DMS79 treated with DMSO at 0.1 percent for 48 hours (cell line): ENCODE measurements at regions not wholly inside any gene's neighbourhood (a gene's known extent, or its start where the extent isn't known, plus 50 kb on each side); places are given as distances from the start of the nearest gene placed in this dataset.

Source experiments
- DNase-seq: peaks from one replicate; lab custom pipeline; 2025; lab: John Stamatoyannopoulos, UW

GRCh38 chr4:25528391-25528790 lies 127.3 kb upstream of the SLC34A2 start:
- no peak for DNase-seq

DNA sequence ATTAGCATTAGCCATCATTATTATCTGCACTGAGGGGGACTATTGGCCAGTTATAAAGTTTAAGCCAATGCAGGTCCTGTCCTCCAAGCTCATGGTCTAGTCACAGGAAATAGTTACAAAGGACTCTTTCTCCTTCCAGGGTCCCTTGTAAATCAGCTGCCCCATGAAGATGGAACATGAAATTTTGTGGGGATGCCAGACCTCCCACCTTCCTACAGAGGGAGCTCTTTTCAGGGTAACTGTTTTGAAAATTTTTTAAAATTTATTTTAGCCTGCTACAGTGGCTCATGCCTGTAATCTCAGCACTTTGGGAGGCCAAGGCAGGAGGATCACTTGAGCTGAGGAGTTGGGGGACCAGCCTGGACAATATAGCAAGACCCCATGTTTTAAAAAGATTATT lies 124.4 kb upstream of the SLC34A2 start:
- no peak for DNase-seq

GRCh38 chr4:25532591-25532990 lies 123.1 kb upstream of the SLC34A2 start:
- DNase-seq = no peak

DNA sequence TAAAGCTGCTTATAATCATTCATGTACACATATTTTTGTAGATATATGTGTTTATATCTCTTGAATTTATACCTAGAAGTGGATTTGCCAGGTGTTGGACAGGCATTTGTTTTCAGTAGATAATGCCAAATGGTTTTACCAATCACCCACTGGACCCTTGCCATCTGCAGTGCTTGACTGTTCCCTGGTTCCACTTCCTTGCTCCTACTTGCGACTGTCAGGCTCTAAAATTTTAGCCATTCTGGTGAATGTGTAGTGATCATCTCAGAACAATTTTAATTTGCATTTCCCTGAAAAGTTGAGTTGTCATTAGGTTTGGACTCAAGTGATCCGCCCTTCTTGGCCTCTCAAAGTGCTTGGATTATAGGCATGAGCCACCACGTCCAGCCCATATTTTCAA lies 122.4 kb upstream of the SLC34A2 start:
- DNase-seq = no peak

DNA sequence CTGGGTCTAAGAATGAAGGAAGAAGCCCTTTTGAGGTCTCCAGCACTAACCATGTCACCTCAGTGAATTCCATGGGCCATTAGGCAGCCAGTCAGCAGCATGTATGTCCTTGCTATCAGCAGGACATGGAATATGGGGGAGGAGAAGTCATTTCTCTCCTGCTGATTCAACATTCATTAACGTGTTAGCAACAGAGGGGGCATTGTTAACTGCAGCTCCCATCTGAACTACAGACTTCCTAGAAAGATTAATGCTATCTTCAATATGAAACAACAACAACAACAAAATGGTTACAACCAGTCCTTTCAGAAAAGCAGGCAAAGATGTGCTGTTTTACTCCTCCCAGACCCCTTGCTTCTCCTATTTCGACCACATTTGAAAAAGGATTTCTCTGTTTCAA lies 120.4 kb upstream of the SLC34A2 start:
- no peak for DNase-seq

GRCh38 chr4:25535701-25536473 lies 119.8 kb upstream of the SLC34A2 start:
- DNase-seq = peak; percentile 65

DNA sequence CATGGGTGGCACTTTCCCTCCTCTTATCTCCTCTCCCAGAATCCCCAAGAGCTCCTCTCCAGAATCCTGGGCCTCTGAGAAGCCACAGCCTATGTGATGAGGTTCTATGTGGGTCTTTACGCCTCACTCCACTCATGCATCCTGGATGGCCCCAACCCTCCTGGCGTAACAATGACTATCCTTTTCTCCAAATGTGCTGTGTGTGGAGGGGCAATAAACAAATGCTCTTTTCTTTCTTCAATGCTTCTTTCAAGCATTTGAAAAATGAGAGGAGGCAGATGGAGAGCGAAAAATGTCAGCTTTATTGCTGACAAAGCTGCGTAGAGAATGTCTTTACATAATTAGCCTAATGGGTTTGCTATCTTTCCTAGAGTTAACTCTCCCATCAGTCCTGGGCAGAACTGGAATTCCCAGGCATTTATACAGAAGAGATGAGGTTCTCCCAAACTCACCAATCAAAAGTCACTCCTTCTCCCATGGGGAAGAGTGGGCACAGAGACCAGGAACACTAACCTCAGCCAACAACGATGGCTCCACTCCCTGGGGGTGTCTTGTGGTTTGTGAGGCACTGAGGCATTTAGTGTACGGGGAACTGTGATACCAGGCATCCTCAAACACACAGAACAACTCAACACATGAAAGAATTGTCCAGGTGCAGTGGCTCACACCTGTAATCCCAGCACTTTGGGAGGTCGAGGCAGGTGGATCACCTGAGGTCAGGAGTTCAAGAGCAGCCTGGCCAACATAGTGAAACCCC lies 118.9 kb upstream of the SLC34A2 start:
- DNase-seq = peak; percentile 65

DNA sequence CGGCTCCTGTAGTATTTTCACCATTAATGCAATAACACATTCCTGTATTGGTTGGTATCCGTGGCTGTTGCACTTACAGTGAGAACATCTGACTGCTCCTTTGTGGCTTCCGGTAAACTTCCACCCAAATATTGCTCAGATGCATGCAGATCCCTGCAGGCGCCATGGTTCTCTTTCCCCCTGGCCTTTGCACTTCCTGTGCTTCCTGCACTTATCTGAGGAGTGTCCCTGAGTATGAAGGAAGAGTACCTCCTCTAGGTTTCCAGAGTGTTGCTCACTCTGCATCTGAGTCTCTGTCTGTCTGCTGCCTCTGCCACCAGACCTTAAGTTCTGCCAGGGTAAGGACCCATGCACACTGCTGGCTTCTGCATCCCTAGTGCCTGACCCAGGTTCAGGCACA lies 117.2 kb upstream of the SLC34A2 start:
- DNase-seq = no peak

DNA sequence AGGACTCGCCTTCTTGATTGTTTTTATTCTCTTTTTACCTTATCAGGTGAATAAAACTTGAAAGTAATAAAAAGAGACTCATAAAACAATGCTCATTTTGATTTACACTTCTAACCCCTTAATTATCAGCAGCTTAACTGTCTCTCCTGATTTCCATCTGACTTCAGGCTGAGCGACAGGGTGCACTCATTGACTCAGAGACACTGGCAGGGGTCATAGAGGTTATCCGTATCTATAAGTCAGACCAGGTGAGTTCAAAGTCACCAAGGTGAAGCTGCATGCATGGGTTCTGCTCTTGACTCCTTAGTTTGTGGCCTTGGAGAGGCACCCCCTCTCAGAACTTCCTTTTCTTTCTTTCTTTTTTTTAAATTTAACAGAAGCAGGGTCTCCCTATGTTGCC lies 116.4 kb upstream of the SLC34A2 start:
- no peak for DNase-seq

- no peak for DNase-seq
Measured at GRCh38 chr4:25540734-25541133, 114.9 kb upstream of the SLC34A2 start.

DNA sequence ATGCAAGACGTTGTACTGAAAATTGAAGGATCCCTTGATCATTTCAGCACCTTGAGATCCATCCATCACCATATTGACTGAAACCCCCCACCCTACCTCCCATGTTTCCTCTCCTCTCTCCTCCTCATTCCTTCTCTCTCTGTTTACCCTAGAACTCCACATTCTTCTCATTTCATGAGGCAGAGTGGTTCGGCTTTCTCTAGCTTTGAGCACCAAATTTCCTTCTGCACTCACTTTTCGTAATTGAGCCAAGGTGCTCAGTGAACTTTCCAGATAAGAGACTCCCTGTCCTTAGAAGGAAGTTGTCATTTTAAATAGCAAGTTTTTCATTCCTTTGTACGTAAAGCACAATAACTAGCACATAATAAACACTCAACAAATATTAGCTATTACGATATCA lies 108.3 kb upstream of the SLC34A2 start:
- no peak for DNase-seq

DNA sequence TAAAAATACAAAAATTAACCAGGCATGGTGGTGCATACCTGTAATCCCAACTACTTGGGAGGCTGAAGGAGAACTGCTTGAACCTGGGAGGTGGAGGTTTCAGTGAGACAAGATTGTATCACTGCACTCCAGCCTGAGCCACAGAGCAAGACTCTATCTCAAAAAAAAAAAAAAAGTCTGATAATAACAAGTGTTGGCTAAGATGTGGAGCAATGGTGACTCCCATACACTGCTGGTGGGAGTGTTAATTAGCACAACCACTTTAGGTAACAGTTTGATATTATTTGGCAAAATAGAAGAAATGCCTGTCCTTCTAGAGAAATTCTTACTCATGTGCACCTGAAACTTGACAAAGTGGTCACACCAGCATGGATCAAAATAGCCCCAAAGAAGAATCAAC lies 106.2 kb upstream of the SLC34A2 start:
- no peak for DNase-seq

DNA sequence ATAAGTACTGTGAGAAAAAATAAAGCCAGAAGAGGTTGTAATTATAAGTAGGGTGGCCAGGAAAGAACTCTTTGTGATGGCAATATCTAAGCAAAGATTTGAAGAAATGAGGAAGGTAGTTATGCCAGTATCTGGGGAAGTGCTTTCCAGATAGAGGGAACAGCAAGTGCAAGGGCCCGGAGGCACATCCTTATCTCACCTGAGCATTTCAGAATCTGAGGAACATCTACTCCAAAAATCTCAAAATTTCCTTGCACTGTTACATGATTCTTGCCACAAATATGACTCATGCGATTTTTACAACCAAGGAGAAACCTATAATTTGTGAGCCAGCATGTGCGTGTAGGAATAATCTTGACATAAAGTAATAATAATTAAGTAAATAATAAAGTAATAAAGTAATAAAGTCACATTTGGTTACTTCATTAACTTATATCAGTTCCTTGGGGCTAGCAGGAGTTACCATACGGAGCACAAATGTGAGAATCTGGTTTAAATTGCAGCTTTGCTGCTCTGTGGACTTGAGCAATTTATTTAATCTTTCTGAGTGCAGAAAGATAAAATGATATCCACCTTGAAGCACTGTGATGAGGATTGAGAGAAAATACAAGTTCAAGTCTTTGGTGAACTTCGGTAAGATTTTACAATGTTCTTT lies 105.1 kb upstream of the SLC34A2 start:
- no peak for DNase-seq

DNA sequence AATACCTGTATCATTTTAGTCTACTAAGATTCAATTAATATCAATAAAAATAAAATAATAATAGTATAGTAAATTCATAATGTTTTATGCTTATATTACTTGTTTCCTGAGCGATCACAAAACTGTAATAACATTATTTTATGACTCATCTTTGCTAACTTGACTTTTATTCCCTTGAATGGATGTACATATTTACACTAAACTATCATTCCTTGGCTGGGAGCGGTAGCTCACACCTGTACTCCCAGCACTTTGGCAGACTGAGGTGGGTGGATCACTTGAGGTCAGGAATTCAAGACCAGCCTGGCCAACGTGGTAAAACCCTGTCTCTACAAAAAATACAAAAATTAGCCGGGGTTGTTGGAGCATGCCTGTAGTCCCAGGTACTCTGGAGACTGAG lies 104.0 kb upstream of the SLC34A2 start:
- no peak for DNase-seq

DNA sequence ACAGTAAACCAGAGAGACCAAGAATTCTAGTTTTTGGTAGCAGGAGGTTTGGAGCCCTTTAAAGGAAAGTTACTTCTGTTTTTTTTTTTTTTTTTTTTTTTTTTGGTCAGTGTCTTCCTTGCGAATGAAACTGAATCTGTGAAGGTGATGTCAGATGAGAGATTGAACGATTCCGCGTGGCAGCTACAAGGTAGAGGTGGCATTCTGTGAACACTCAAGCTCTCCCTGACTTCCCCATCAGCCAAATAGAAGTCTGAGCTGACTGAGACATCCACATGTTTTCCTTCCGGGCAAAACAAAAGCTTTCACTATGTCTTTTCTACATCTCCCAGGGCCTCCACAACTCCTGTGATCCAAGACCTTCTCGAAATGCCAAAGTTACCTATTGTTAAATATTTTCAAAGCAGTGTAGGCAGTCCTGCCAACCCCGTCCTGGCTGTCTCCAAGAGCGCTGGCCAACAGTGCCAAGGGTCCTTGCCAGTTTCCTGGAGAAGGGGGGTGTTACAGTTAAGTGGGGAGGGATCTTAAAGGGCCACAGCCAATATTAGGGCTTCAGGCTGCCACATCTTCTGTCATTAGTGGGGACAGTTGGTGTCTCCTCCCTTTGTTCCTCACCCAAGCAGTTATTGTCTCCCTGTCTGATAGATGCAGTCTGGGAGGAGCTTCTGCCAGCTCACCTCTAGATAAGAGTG lies 102.9 kb upstream of the SLC34A2 start:
- no peak for DNase-seq

- DNase-seq = no peak
Measured at GRCh38 chr4:25559508-25559907, 96.1 kb upstream of the SLC34A2 start.

- peak; percentile 42 for DNase-seq
Measured at GRCh38 chr4:25560605-25561004, 95.0 kb upstream of the SLC34A2 start.

DNA sequence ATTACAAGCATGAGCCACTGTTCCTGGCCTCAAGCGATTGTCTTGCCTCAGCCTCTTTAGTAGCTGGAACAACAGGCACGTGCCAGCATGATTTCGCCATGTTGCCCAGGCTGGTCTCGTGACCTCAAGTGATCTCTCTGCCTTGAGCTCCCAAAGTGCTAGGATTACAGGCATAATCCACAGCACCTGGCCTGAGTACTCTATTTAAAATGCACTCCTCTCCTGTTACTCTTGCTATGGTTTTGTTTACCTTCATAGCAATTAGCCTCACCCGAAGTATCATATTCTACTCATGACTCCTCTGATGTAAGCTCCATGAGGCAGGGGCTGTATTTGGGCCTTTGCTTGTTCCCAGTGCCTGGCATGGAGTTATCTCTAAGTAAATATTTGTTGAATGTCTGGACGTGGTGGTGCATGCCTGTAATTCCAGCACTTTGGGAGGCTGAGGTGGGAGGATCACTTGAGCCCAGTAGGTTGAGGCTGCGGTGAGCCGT lies 92.5 kb upstream of the SLC34A2 start:
- peak; percentile 51 for DNase-seq

GRCh38 chr4:25564836-25565235 lies 90.8 kb upstream of the SLC34A2 start:
- DNase-seq = no peak

DNA sequence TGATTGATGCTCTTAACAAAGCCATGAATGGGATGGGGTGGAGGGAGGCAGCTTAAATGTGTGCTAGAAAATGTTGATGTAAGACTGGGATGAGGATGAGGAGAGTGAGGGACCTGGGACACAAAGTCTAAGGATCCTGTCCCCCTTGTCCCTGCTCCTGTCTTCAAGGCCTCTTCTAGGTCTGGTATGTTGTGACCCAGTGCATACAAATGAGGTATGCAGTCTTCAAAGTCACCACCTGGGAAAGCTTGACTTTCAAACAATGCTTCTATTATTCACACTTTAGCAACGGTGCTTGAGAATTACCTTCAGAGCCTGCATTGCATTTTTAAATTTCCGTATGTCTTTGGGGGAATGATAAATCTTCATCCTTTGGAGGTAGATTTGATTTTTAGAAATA lies 88.4 kb upstream of the SLC34A2 start:
- DNase-seq = peak; percentile 39

DNA sequence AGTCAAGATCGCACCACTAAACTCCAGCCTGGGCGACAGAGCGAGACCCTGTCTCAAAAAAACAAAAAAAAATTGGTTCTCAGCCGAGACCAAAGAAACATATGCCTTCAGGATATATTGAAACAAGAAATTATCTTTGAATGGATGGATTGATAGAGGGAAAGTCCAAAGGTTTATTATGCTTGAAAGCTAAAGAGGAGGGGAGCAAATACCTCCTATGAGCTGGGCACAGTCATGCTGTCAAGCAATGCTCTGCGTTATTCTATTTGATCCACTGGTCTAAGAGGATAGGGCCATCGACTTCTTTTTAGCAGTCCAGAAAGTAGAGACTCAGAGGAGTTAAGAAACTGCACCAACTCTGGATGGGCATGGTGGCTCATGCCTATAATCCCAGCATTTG lies 85.9 kb upstream of the SLC34A2 start:
- no peak for DNase-seq

DNA sequence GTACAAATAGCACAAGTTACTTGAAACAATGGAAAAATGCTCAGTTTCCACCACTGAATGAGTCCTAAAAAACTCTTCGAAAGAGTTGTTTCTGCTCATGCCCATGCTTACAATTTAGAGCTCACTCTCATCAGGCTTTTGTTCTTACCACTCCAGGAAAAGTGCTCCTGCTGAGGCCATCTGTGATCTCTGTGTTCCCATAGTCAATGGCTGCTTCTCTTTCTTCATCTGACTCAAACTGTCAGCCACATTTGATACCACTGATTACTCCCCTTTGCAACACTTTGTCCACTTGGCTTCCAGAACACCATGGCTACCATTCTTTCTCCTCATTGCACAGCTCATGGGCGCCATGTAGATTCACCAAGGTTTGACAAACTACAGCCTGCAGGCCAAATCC lies 80.0 kb upstream of the SLC34A2 start:
- DNase-seq = no peak
